SU-DHL-6 (cell line): ENCODE measurements at regions not wholly inside any gene's neighbourhood (a gene's known extent, or its start where the extent isn't known, plus 50 kb on each side); places are given as distances from the start of the nearest gene placed in this dataset.

Experiments
- CTCF ChIP-seq: fragments of 200-600 bp; sonication (generic); IDR thresholded peaks from one replicate; pipeline ENCODE4 v1.5.1; 2017; ENCODE audit warnings: antibody characterized with exemption, mild to moderate bottlenecking, low read length, moderate library complexity; ENCODE audit not compliant: insufficient read depth, poor library complexity, severe bottlenecking
- EZH2phosphoT487 ChIP-seq: fragments of 200-600 bp; sonication (generic), shearing (Covaris generic); conservative IDR thresholded peaks from 2 replicates; pipeline ENCODE4 v1.6.1; 2018; ENCODE audit warnings: mild to moderate bottlenecking, antibody characterized with exemption, low read length, moderate library complexity, mixed read lengths

- TF ChIP-seq EZH2phosphoT487 (no peak), CTCF (no peak)
These were observed 101.4 kb downstream of the TNFRSF13B start for GRCh38 chr17:16870253-16871245.
